ENCODE measurements at regions not wholly inside any gene's neighbourhood (a gene's known extent, or its start where the extent isn't known, plus 50 kb on each side); places are given as distances from the start of the nearest gene placed in this dataset.

- TF ChIP-seq, protein P1, sequence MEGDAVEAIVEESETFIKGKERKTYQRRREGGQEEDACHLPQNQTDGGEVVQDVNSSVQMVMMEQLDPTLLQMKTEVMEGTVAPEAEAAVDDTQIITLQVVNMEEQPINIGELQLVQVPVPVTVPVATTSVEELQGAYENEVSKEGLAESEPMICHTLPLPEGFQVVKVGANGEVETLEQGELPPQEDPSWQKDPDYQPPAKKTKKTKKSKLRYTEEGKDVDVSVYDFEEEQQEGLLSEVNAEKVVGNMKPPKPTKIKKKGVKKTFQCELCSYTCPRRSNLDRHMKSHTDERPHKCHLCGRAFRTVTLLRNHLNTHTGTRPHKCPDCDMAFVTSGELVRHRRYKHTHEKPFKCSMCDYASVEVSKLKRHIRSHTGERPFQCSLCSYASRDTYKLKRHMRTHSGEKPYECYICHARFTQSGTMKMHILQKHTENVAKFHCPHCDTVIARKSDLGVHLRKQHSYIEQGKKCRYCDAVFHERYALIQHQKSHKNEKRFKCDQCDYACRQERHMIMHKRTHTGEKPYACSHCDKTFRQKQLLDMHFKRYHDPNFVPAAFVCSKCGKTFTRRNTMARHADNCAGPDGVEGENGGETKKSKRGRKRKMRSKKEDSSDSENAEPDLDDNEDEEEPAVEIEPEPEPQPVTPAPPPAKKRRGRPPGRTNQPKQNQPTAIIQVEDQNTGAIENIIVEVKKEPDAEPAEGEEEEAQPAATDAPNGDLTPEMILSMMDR (IDR thresholded peaks at IDR 0.05; ENCODE audit: low read length, missing control alignments): no peak
- DNase-seq (ENCODE audit: low read depth): no peak
- no peak overlapping the region for H3K4me3 ChIP-seq (replicated peaks; ENCODE audit: low read depth, low read length)
These were observed 147.1 kb upstream of the CNTN6 start for GRCh38 chr3:945738-946137.

DNA sequence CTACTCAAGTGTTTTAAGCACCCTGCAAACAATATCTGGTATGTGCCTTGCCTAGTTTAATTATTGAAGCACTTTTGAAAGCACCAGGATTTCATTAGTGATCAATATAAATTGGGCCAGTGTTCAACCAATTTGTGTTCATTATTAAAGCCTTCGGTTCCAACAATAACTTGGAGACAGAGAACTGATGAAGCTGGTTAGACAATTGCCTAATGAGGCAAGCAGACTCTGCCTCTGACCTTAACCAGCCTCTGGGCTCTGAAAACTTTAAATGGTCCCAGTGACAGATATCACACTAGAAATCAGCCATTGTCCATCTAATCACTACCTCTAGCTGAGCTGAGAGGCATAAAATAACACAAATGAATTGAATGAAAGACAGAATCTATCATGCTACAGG, 139.9 kb upstream of the CNTN6 start:
- TF ChIP-seq, protein P1 (IDR thresholded peaks at IDR 0.05; ENCODE audit: low read length, missing control alignments): no peak
- no peak overlapping the region for H3K4me3 ChIP-seq (replicated peaks; ENCODE audit: low read depth, low read length)
- no peak for DNase-seq (ENCODE audit: low read depth)

DNA sequence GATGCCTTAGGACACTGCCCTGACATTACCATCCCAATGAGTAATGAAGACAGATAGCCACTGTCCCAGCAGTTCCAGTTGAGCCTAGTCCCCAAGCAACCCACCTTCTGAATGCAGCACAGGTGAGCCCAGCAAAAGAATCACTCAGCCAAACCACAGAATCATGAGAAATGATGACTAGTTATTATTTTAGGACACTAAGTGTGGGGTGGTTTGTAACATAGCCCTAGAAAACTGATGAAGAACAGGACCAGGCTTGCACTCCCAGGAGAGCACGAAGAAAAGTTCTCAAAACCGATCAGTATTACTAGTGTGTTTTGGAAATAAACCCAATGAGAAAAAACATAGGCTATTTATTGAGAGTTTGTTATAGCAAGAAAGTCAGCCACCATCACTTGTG, 129.6 kb upstream of the CNTN6 start:
- no peak overlapping the region for H3K4me3 ChIP-seq (replicated peaks; ENCODE audit: low read depth, low read length)
- no peak for DNase-seq (ENCODE audit: low read depth)
- TF ChIP-seq, protein P1 (IDR thresholded peaks at IDR 0.05; ENCODE audit: low read length, missing control alignments): no peak

GRCh38 chr3:963755-964154, 129.1 kb upstream of the CNTN6 start:
- no peak overlapping the region for H3K4me3 ChIP-seq (replicated peaks; ENCODE audit: low read depth, low read length)
- DNase-seq (ENCODE audit: low read depth): no peak
- TF ChIP-seq, protein P1 (IDR thresholded peaks at IDR 0.05; ENCODE audit: low read length, missing control alignments): no peak

GRCh38 chr3:965826-966225, 127.0 kb upstream of the CNTN6 start:
- H3K4me3 ChIP-seq (replicated peaks; ENCODE audit: low read depth, low read length): no peak overlapping the region
- TF ChIP-seq, protein P1 (IDR thresholded peaks at IDR 0.05; ENCODE audit: low read length, missing control alignments): no peak
- DNase-seq (ENCODE audit: low read depth): no peak

GRCh38 chr3:966341-966740, 126.5 kb upstream of the CNTN6 start:
- DNase-seq (ENCODE audit: low read depth): no peak
- TF ChIP-seq, protein P1 (IDR thresholded peaks at IDR 0.05; ENCODE audit: low read length, missing control alignments): no peak
- H3K4me3 ChIP-seq (replicated peaks; ENCODE audit: low read depth, low read length): no peak overlapping the region

DNA sequence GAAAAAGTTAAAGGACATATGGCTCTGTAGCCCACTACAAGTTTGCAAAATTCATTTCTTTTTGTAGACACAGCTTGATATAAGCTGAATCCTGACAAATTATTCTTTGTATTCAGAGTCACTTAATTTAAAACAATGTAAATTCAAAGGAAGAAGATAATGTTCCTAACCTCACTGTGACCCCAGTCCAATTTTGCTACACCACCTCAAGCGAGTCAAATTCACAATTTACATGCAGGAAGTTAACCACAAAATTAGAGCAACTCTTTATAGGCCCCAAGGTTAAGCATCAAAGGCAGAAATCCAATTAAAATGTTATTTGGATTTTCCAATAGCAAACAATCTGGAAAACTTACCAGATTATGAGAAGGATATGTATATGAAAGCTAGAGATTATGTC, 119.5 kb upstream of the CNTN6 start:
- DNase-seq (ENCODE audit: low read depth): no peak
- TF ChIP-seq, protein P1 (IDR thresholded peaks at IDR 0.05; ENCODE audit: low read length, missing control alignments): no peak

More for the DNA sequence above, 119.5 kb upstream of the CNTN6 start:
- H3K4me3 ChIP-seq (replicated peaks; ENCODE audit: low read depth, low read length): no peak overlapping the region

Data from fibroblast of pulmonary artery (primary cell).